ENCODE measurements at regions not wholly inside any gene's neighbourhood (a gene's known extent, or its start where the extent isn't known, plus 50 kb on each side); places are given as distances from the start of the nearest gene placed in this dataset.

GRCh38 chr5:96016216-96016615 lies 54.6 kb upstream of the ELL2 start:
- intact Hi-C loops (cut with micrococcal nuclease) = no loop called here
- Mint-ChIP-seq H3K36me3 (no peaks in the 10 kb centered on the region), H3K27me3 (ENCODE audit: low read depth in 3 of 3) (peaks cover 0 to 2% (median 1%) of the 10 kb centered on the region in 3 donors), H3K4me3 (no peak overlapping the region), H3K4me1 (no peaks in the 10 kb centered on the region), H3K27ac (no peak overlapping the region), H3K9me3 (no peaks in the 10 kb centered on the region)
- Histone ChIP-seq H2AFZ (ENCODE audit: insufficient read depth, low read depth, low read length, poor library complexity, severe bottlenecking) (no peak overlapping the region), H3K9me3 (replicated peaks in 1 of 2; ENCODE audit: control insufficient read depth in 1 of 2, insufficient read depth in 1 of 2, low read length in 2 of 2) (no peaks in the 10 kb centered on the region), H3K4me3 (replicated peaks in 1 of 3; ENCODE audit: low read depth in 2 of 3, low read length in 3 of 3) (no peak overlapping the region), H3K79me2 (ENCODE audit: insufficient read depth, low read length) (no peaks in the 10 kb centered on the region), H3K9ac (ENCODE audit: insufficient read depth, low read length, poor library complexity, severe bottlenecking) (no peak overlapping the region), H3K36me3 (replicated peaks in 1 of 2; ENCODE audit: control insufficient read depth in 1 of 2, insufficient read depth in 2 of 2, low read length in 2 of 2) (no peaks in the 10 kb centered on the region), H3K4me1 (ENCODE audit: control insufficient read depth in 1 of 2, insufficient read depth in 2 of 2, low read length in 2 of 2) (no peaks in the 10 kb centered on the region), H3K27ac (ENCODE audit: low read depth in 1 of 2, low read length in 2 of 2) (no peak overlapping the region), H3K4me2 (replicated peaks; ENCODE audit: extremely low read depth, low read length, poor library complexity, severe bottlenecking) (no peak overlapping the region), H3K27me3 (ENCODE audit: control insufficient read depth in 2 of 2, insufficient read depth in 2 of 2, low read length in 2 of 2) (no peaks in the 10 kb centered on the region), H4K20me1 (ENCODE audit: insufficient read depth, low read length) (no peaks in the 10 kb centered on the region)
- DNase-seq = no peak
- WGBS (ENCODE audit: insufficient coverage) = 100% methylated on average over 1 of the region's 2 CpGs
- no peak for TF ChIP-seq CTCF (IDR thresholded peaks at IDR 0.05)

- Histone ChIP-seq H3K4me1 (ENCODE audit: control insufficient read depth in 1 of 2, insufficient read depth in 2 of 2, low read length in 2 of 2) (no peaks in the 10 kb centered on the region), H3K4me2 (replicated peaks; ENCODE audit: extremely low read depth, low read length, poor library complexity, severe bottlenecking) (no peak overlapping the region), H2AFZ (ENCODE audit: insufficient read depth, low read depth, low read length, poor library complexity, severe bottlenecking) (no peak overlapping the region), H3K9me3 (replicated peaks in 1 of 2; ENCODE audit: control insufficient read depth in 1 of 2, insufficient read depth in 1 of 2, low read length in 2 of 2) (no peaks in the 10 kb centered on the region), H3K27ac (ENCODE audit: low read depth in 1 of 2, low read length in 2 of 2) (no peak overlapping the region), H3K9ac (ENCODE audit: insufficient read depth, low read length, poor library complexity, severe bottlenecking) (no peak overlapping the region), H4K20me1 (ENCODE audit: insufficient read depth, low read length) (no peaks in the 10 kb centered on the region), H3K4me3 (replicated peaks in 1 of 3; ENCODE audit: low read depth in 2 of 3, low read length in 3 of 3) (no peak overlapping the region), H3K36me3 (replicated peaks in 1 of 2; ENCODE audit: control insufficient read depth in 1 of 2, insufficient read depth in 2 of 2, low read length in 2 of 2) (no peaks in the 10 kb centered on the region), H3K27me3 (ENCODE audit: control insufficient read depth in 2 of 2, insufficient read depth in 2 of 2, low read length in 2 of 2) (no peaks in the 10 kb centered on the region), H3K79me2 (ENCODE audit: insufficient read depth, low read length) (no peaks in the 10 kb centered on the region)
- no CpG with 5 or more reads among the region's 1 CpG for WGBS (ENCODE audit: insufficient coverage)
- TF ChIP-seq CTCF (IDR thresholded peaks at IDR 0.05) = no peak
- no peak overlapping the region for H3K27ac Mint-ChIP-seq
- no peak overlapping the region for H3K4me3 Mint-ChIP-seq
- H3K36me3 Mint-ChIP-seq = no peaks in the 10 kb centered on the region
- H3K9me3 Mint-ChIP-seq = no peaks in the 10 kb centered on the region
- H3K27me3 Mint-ChIP-seq (ENCODE audit: low read depth in 3 of 3) = peaks cover 0 to 2% (median 1%) of the 10 kb centered on the region in 3 donors
- no peak for DNase-seq
- intact Hi-C loops (cut with micrococcal nuclease) = no loop called here
- no peaks in the 10 kb centered on the region for H3K4me1 Mint-ChIP-seq
Observed at GRCh38 chr5:96015709-96016108, 54.1 kb upstream of the ELL2 start.
